ENCODE measurements at regions not wholly inside any gene's neighbourhood (a gene's known extent, or its start where the extent isn't known, plus 50 kb on each side); places are given as distances from the start of the nearest gene placed in this dataset.

DNA sequence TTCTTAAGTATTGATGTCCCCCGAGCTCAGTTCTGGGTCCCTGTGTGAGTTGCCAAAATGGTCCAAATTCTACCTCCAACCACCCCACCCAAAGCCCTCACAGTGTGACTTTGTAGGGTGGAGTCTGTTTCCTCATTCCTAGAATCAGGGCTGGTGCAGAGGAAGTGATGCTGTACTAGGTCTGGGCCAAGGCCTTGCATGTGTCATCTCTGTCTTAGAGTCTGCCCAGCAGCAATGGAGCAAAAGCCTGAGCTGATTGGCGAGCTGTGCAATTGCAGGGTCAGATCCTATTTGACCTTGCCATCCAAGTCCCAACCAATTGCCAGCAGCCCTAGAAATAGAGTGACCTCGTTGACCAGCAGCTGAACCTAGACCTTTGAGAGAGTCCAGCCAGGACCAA, 97.0 kb upstream of the ANKRD10 start:
- TF ChIP-seq POLR2AphosphoS5 (IDR thresholded peaks at IDR 0.05) (no peak), POLR2A (IDR thresholded peaks at IDR 0.05; ENCODE audit: low read depth) (no peak)
- TF ChIP-seq, protein P1, sequence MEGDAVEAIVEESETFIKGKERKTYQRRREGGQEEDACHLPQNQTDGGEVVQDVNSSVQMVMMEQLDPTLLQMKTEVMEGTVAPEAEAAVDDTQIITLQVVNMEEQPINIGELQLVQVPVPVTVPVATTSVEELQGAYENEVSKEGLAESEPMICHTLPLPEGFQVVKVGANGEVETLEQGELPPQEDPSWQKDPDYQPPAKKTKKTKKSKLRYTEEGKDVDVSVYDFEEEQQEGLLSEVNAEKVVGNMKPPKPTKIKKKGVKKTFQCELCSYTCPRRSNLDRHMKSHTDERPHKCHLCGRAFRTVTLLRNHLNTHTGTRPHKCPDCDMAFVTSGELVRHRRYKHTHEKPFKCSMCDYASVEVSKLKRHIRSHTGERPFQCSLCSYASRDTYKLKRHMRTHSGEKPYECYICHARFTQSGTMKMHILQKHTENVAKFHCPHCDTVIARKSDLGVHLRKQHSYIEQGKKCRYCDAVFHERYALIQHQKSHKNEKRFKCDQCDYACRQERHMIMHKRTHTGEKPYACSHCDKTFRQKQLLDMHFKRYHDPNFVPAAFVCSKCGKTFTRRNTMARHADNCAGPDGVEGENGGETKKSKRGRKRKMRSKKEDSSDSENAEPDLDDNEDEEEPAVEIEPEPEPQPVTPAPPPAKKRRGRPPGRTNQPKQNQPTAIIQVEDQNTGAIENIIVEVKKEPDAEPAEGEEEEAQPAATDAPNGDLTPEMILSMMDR (IDR thresholded peaks at IDR 0.05), result no peak
